ENCODE measurements at regions not wholly inside any gene's neighbourhood (a gene's known extent, or its start where the extent isn't known, plus 50 kb on each side); places are given as distances from the start of the nearest gene placed in this dataset.

DNA sequence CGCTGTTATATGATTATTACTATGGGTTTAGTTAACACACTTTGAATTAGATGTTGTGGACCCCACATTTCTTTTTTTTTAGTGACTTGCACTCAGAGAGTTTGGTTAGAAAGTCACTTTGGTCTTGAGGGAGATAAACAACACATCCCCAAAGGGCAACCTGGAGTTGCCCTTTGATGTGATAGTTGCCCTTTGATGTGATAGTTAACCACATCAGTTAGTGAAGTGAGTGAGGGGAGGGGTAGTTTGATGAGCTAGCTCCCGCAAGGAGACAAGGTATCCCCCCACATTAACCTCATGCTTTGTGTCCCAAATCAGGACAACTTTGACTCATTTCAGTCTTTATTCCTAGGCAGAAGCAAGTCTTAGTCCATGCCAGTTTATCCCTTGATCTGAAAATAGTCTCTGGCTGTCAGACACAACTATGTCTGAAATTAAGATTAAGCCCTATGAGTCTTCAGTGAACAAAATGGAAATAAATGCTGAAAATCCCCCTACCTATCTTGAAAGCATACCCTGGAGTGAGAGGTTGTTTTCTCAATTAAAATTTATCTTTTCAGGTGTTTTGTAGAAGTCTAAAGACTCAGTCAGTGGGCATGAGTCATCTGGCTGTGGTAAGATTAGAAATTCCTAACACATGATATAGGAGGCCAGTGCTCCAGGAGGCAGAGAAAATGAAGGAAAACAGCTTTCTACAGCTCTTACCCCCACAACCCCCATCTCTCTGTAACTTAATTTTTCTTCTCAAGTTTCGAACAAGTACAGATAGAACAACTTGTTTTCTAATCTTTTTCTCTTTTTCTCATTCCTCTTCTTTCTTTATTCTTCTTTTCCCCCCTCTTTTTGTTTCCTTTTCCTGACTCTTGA lies 208.9 kb upstream of the DMRTA1 start:
- peaks cover 13% of the 10 kb centered on the region for H3K9me3 ChIP-seq (ENCODE audit: control insufficient read depth, low read length)
- H3K4me1 ChIP-seq (ENCODE audit: control insufficient read depth, insufficient read depth, low read length): peaks cover 9% of the 10 kb centered on the region
- Mint-ChIP-seq H3K4me3 (peak overlapping the region; percentile 12), H3K9me3 (peaks cover 14% of the 10 kb centered on the region), H3K27ac (peak overlapping the region; percentile 82), H3K36me3 (ENCODE audit: low read depth) (no peaks in the 10 kb centered on the region), H3K27me3 (ENCODE audit: insufficient read depth) (peaks cover 6% of the 10 kb centered on the region), H3K4me1 (peaks cover 50% of the 10 kb centered on the region)
- no peak overlapping the region for H3K27ac ChIP-seq (ENCODE audit: low read depth, low read length)
- H3K9ac ChIP-seq (ENCODE audit: extremely low read depth, low read length, poor library complexity, severe bottlenecking): peak overlapping the region; percentile 61
- no peak for DNase-seq
- no peaks in the 10 kb centered on the region for H3K27me3 ChIP-seq (ENCODE audit: control insufficient read depth, insufficient read depth, low read length, poor library complexity, severe bottlenecking)
- H3K36me3 ChIP-seq (ENCODE audit: control insufficient read depth, insufficient read depth, low read length): no peaks in the 10 kb centered on the region
- 60 to 69% methylated on average over 2 to 3 of the region's 3 CpGs for WGBS, 2 experiments (ENCODE audit: insufficient coverage in 1 of 2, insufficient read length in 1 of 2)
- no peak for TF ChIP-seq CTCF (conservative IDR thresholded peaks at IDR 0.05)
- H3K4me3 ChIP-seq (ENCODE audit: low read length): peak overlapping the region; percentile 67

GRCh38 chr9:22238809-22239684 lies 207.6 kb upstream of the DMRTA1 start:
- H3K36me3 ChIP-seq (ENCODE audit: control insufficient read depth, insufficient read depth, low read length): no peaks in the 10 kb centered on the region

More at GRCh38 chr9:22238809-22239684, 207.6 kb upstream of the DMRTA1 start:
- peak overlapping the region; percentile 61 for H3K9ac ChIP-seq (ENCODE audit: extremely low read depth, low read length, poor library complexity, severe bottlenecking)
- Mint-ChIP-seq H3K27ac (peak overlapping the region; percentile 82), H3K4me1 (peaks cover 54% of the 10 kb centered on the region), H3K27me3 (ENCODE audit: insufficient read depth) (peaks cover 6% of the 10 kb centered on the region), H3K9me3 (peaks cover 4% of the 10 kb centered on the region), H3K4me3 (peak overlapping the region; percentile 12), H3K36me3 (ENCODE audit: low read depth) (no peaks in the 10 kb centered on the region)
- peak; percentile 73 for TF ChIP-seq CTCF (conservative IDR thresholded peaks at IDR 0.05)
- H3K4me1 ChIP-seq (ENCODE audit: control insufficient read depth, insufficient read depth, low read length): peaks cover 9% of the 10 kb centered on the region
- H3K4me3 ChIP-seq (ENCODE audit: low read length): peak overlapping the region; percentile 67
- DNase-seq: no peak
- peaks cover under 1% of the 10 kb centered on the region for H3K9me3 ChIP-seq (ENCODE audit: control insufficient read depth, low read length)
- H3K27ac ChIP-seq (ENCODE audit: low read depth, low read length): no peak overlapping the region
- 16 to 50% methylated on average over 2 to 8 of the region's 9 CpGs for WGBS, 2 experiments (ENCODE audit: insufficient coverage in 1 of 2, insufficient read length in 1 of 2)
- no peaks in the 10 kb centered on the region for H3K27me3 ChIP-seq (ENCODE audit: control insufficient read depth, insufficient read depth, low read length, poor library complexity, severe bottlenecking)

Measured in endodermal cell (in vitro differentiated cells).